Fibroblast of pulmonary artery (primary cell): ENCODE measurements at regions not wholly inside any gene's neighbourhood (a gene's known extent, or its start where the extent isn't known, plus 50 kb on each side); places are given as distances from the start of the nearest gene placed in this dataset.
"Not testable (repeated sequence)": the region's sequence is repeated elsewhere in the genome, so short reads cannot be mapped to it uniquely, and the experiment has no call there.

ENCODE experiments used
- DNase-seq: peaks from one replicate; pipeline ENCODE4 v3.0.0-alpha.2; 2010; ENCODE audit warnings: low read depth
- H3K4me3 ChIP-seq: replicated peaks from 2 replicates; pipeline ENCODE4 v1.5.1; 2011; ENCODE audit warnings: low read depth, mild to moderate bottlenecking, control low read depth, low read length, moderate library complexity
- TF ChIP-seq, protein P1 (sequence below): IDR thresholded peaks from 2 replicates; pipeline ENCODE4 v1.5.1; 2011; ENCODE audit warnings: mild to moderate bottlenecking, control low read depth, low read length, inconsistent platforms; ENCODE audit errors: missing control alignments

DNA sequence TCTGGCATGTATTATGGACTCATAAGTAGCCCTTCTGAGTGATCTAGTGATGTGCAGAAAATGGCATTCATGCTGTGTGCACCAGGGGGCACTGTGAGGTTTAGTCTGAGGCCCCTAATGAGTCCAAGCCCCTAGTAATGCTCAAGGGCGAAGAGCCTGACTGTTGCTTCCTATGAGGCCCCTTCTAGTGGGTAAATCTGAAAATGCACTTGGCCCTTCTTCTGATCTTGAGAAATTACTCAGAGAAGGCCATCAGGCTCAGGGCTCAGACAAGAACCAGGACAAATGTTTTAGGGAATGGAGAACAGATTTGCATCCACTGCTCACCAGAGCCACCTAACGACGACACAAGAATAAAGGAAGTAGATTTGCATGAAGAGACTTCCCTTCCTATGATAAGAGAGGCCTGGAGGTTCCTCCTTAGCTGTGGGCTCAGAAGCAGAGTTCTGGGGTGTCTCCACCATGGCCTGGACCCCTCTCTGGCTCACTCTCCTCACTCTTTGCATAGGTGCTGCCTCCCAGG is 75.8 kb downstream of the GGTLC2 start:
- DNase-seq, result peak; percentile 74
- TF ChIP-seq, protein P1, sequence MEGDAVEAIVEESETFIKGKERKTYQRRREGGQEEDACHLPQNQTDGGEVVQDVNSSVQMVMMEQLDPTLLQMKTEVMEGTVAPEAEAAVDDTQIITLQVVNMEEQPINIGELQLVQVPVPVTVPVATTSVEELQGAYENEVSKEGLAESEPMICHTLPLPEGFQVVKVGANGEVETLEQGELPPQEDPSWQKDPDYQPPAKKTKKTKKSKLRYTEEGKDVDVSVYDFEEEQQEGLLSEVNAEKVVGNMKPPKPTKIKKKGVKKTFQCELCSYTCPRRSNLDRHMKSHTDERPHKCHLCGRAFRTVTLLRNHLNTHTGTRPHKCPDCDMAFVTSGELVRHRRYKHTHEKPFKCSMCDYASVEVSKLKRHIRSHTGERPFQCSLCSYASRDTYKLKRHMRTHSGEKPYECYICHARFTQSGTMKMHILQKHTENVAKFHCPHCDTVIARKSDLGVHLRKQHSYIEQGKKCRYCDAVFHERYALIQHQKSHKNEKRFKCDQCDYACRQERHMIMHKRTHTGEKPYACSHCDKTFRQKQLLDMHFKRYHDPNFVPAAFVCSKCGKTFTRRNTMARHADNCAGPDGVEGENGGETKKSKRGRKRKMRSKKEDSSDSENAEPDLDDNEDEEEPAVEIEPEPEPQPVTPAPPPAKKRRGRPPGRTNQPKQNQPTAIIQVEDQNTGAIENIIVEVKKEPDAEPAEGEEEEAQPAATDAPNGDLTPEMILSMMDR, result peak; percentile 68
- no peak overlapping the region for H3K4me3 ChIP-seq

DNA sequence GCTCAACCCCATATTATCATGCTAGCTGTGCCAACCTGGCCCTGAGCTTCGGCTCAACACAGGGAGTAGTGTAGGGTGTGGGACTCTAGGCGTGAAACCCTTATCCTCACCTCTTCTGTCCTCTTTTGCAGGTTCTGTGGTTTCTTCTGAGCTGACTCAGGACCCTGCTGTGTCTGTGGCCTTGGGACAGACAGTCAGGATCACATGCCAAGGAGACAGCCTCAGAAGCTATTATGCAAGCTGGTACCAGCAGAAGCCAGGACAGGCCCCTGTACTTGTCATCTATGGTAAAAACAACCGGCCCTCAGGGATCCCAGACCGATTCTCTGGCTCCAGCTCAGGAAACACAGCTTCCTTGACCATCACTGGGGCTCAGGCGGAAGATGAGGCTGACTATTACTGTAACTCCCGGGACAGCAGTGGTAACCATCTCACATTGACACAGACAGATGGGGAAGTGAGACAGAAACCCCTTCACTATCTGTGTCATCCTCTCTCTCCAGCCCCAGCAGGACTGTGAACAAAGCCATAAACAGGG is 76.4 kb downstream of the GGTLC2 start:
- DNase-seq, result peak; percentile 42
- TF ChIP-seq, protein P1, result no peak
- H3K4me3 ChIP-seq, result no peak overlapping the region

DNA sequence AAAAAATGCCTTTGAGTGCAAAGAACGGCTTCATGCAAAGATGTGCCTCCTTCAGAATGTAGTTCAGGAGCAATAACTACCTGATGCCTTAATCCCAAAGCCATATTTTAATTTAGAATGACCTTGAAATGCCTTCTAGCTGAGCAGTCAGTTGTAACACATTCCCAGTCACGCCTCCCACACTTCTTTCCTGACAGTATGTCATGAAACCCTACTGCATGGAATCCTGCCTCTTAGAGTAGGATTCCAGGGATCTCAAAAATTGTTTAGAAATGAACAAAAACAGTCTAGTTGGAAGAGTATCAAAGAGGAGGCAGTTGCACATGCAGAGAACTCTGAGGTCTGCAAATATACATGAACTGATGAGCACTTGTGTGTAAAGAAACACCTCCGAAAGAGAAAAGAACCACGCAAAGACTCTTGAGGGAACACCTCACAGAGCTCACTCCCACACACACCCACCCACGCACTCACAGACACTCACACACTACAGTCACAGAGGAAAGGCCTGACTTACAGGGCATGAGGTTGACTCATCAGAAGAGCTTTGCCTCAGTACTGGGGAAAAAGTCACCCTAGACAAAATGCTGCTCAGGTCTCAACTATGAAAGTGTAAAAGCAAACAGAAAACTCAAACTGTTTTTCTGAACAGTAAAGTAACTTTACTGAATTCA is 77.4 kb downstream of the GGTLC2 start:
- H3K4me3 ChIP-seq, result no peak overlapping the region
- TF ChIP-seq, protein P1, result no peak
- DNase-seq, result peak; percentile 89

DNA sequence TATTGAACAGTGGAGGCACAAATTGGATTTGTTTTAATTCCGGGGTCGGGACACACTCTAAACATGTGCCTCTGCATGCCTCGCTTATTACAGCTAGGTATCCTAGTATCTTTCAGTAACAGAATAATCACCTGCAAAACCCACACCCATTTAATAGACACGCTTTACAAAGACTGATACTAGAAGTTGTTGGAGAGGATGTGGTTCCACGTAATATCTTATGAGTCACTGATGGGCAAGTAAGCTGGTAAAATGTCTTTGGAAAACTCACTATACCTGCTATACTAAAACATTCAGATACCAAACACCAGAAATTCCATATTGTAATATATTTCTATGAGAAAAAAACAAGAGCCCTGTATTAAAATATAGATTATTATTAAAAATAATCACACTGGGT is 84.0 kb downstream of the GGTLC2 start:
- no peak overlapping the region for H3K4me3 ChIP-seq
- TF ChIP-seq, protein P1, result no peak
- DNase-seq, result no peak

DNA sequence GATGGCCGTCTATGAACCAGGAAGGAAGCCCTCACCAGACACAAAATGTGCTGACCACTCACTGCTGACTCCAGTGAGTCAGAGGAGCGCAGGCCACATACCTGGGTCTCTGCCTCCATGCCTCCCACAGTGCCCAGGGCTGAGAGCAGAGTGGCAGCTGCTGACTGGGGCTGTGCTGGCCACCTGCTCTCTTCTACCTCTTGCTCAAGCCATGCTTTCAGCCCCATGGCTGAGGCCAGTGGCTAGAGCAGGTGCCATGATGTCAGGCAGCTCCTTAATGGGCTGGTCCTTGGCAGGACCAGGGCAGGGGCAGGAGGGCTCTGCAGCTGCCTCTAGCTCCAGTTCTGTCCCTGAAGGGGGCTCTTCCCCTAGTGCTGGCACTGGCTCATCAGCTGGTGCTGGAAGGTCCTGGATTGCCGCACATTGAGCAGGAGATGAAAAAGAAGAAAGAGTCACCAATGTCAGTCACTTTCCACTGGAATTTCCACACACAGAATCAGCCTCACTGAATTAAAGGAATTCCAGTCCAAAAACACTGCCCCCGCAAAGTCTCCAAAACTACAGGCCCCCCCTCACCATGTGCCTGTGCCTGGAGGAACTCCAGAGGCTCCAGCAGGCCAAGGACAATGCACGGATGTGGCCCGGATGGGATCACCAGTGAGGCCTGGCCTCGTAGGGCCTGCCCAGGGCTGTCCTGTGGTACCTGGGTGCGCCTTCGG is 86.4 kb downstream of the GGTLC2 start:
- TF ChIP-seq, protein P1, result no peak
- no peak for DNase-seq

DNA sequence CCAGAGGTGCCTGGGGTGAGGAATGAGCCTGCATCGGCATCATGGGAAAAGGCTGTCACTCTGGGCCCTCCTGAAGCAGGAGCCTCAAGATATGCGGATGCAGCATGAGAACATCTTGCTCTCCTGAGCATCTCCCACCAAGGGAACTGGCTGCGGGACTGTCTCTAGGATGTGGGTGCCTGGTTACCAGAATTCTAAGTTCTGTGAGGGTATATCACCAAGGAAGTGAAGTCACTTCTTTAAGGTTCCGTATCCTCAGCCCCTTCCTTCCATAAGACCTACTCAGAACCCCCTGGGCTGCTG is 86.9 kb downstream of the GGTLC2 start:
- DNase-seq, result no peak
- H3K4me3 ChIP-seq, result no peak overlapping the region
- TF ChIP-seq, protein P1, result no peak

More for the DNA sequence above, 86.4 kb downstream of the GGTLC2 start:
- no peak overlapping the region for H3K4me3 ChIP-seq

DNA sequence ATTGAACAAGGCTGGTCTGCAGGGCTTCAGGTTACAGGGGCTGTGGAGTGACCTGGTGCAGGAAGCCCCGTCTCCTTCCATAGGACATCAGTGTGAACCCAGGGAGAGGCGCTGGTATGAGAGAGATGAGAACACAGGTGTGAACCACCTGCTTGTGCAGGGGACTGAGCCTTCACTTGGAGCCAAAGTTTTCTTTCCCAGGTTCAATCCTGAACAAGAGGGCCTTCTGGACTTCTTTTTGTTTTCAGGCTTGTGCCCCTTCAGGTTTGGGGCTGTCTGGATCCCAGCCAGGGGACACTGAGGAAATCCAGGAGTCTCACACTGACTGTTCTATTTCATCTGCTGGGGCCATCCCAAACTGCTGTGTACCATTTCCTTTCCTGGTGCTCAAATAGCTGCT is 88.6 kb downstream of the GGTLC2 start:
- not testable (repeated sequence) for H3K4me3 ChIP-seq, DNase-seq
